PC-9 (cell line): ENCODE measurements at regions not wholly inside any gene's neighbourhood (a gene's known extent, or its start where the extent isn't known, plus 50 kb on each side); places are given as distances from the start of the nearest gene placed in this dataset.

Experiments used
- BruUV-seq: library from RNA; stranded (reverse); fragments of 400-500 nt; replicated peaks from 2 replicates; lab custom pipeline; 2021; lab: Mats Ljungman, UMichigan
- CTCF ChIA-PET: fragments of 300-600 bp; sonication (Branson Sonifier 250); formaldehyde crosslinking; loops from one replicate; lab custom pipeline; 2022; ENCODE audit warnings: antibody characterized with exemption; lab: Charles Lee
- POLR2A ChIA-PET: fragments of 300-600 bp; sonication (Branson Sonifier 250); formaldehyde crosslinking; loops from one replicate; lab custom pipeline; 2022; ENCODE audit warnings: antibody characterized with exemption; ENCODE audit not compliant: unreplicated experiment; lab: Charles Lee
- DNase-seq, 2 experiments: peaks; one replicate each; pipeline versions ENCODE4 v3.0.0 to v3.0.0-alpha.2; 2015 to 2022; ENCODE audit warnings: mixed read lengths in 1 of 2
- H2AFZ ChIP-seq: fragments of 200-600 bp; sonication (generic); 2 replicates; pipeline ENCODE4 v1.8.1; 2017; ENCODE audit warnings: antibody characterized with exemption
- H3F3A ChIP-seq: fragments of 200-600 bp; sonication (generic); 2 replicates; pipeline ENCODE4 v1.8.1; 2017; ENCODE audit warnings: antibody characterized with exemption, mild to moderate bottlenecking, low read depth; ENCODE audit not compliant: insufficient read depth
- H3K27ac ChIP-seq: fragments of 200-600 bp; sonication (generic); 2 replicates; pipeline ENCODE4 v1.6.1; 2016; ENCODE audit warnings: mixed run types
- H3K27me3 ChIP-seq: fragments of 200-600 bp; sonication (generic); 2 replicates; pipeline ENCODE4 v1.6.1; 2016; ENCODE audit warnings: low read depth, mixed run types; ENCODE audit not compliant: insufficient read depth
- H3K36me3 ChIP-seq: fragments of 200-600 bp; sonication (generic); 2 replicates; pipeline ENCODE4 v1.6.1; 2016; ENCODE audit warnings: low read depth, mixed run types
- H3K4me1 ChIP-seq: fragments of 200-600 bp; sonication (generic); replicated peaks from 2 replicates; pipeline ENCODE4 v1.6.1; 2016; ENCODE audit warnings: mixed run types; ENCODE audit not compliant: insufficient read depth
- H3K4me2 ChIP-seq: fragments of 200-600 bp; sonication (generic); 2 replicates; pipeline ENCODE4 v1.6.1; 2017; ENCODE audit warnings: mixed run types
- H3K4me3 ChIP-seq: fragments of 200-600 bp; sonication (generic); 2 replicates; pipeline ENCODE4 v1.6.1; 2016; ENCODE audit warnings: mixed run types
- H3K79me2 ChIP-seq: fragments of 200-600 bp; sonication (generic); 2 replicates; pipeline ENCODE4 v1.6.1; 2017; ENCODE audit warnings: low read depth, mixed run types
- H3K9me2 ChIP-seq: fragments of 200-600 bp; sonication (generic); 2 replicates; pipeline ENCODE4 v1.8.1; 2017; ENCODE audit warnings: mild to moderate bottlenecking; ENCODE audit not compliant: insufficient read depth
- H3K9me3 ChIP-seq: fragments of 200-600 bp; sonication (generic); 2 replicates; pipeline ENCODE4 v1.8.1; 2016; ENCODE audit warnings: low read depth; ENCODE audit not compliant: insufficient read depth
- H4K20me1 ChIP-seq: fragments of 200-600 bp; sonication (generic); 2 replicates; pipeline ENCODE4 v1.8.1; 2017; ENCODE audit not compliant: insufficient read depth
- CTCF ChIP-seq: fragments of 200-600 bp; sonication (generic); conservative IDR thresholded peaks from 2 replicates; pipeline ENCODE4 v1.6.1; 2017; ENCODE audit warnings: mixed run types, antibody characterized with exemption, mild to moderate bottlenecking, moderate library complexity
- EZH2 ChIP-seq: fragments of 200-600 bp; sonication (generic); IDR thresholded peaks from 2 replicates; pipeline ENCODE4 v1.8.0; 2017; ENCODE audit warnings: antibody characterized with exemption, low read depth
- intact Hi-C: fragments of 100-400 bp; cut with micrococcal nuclease; formaldehyde crosslinking; loops from one replicate; pipeline ENCODE4 v1.10.0; 2022; ENCODE audit not compliant: unreplicated experiment

DNA sequence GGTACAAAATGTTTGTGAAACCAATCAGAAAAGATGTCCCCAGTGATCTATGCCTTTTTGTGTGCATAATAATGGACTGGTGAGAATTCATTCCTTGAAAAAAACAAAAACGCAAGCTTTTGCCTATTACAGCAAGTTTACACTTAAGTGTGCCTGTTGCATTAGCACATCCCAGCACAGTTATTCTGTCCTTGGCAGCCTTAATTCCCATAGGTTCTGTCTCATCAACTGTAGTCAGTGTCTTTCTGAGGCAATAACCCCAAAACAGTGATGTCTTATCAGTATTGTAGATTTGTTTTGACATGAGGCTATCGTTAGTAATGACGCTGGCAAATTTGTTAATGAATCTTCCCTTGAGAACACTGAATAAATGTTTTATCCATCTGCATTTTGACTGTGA lies 109.9 kb upstream of the KCTD3 start:
- Histone ChIP-seq H4K20me1 (no peaks in the 10 kb centered on the region), H3K4me2 (no peak overlapping the region), H3K9me2 (no peaks in the 10 kb centered on the region), H3K4me3 (no peak overlapping the region), H3K36me3 (no peaks in the 10 kb centered on the region), H3F3A (no peaks in the 10 kb centered on the region), H2AFZ (no peak overlapping the region), H3K79me2 (no peaks in the 10 kb centered on the region), H3K27ac (no peak overlapping the region), H3K9me3 (no peaks in the 10 kb centered on the region), H3K27me3 (no peaks in the 10 kb centered on the region), H3K4me1 (no peaks in the 10 kb centered on the region)
- ChIA-PET POLR2A (no interaction called here), CTCF (no interaction called here)
- no TSS peak for BruUV-seq
- TF ChIP-seq CTCF (no peak), EZH2 (no peak)
- intact Hi-C loops, result no loop called here
- no peak for DNase-seq

GRCh38 chr1:215458104-215458503 lies 109.0 kb upstream of the KCTD3 start:
- H3K27me3 ChIP-seq, result no peaks in the 10 kb centered on the region
- H4K20me1 ChIP-seq, result no peaks in the 10 kb centered on the region
- H2AFZ ChIP-seq, result no peak overlapping the region
- H3K36me3 ChIP-seq, result no peaks in the 10 kb centered on the region
- no peaks in the 10 kb centered on the region for H3K9me3 ChIP-seq
- no peaks in the 10 kb centered on the region for H3K4me1 ChIP-seq
- DNase-seq, result no peak
- H3K4me3 ChIP-seq, result no peak overlapping the region
- intact Hi-C loops, result no loop called here
- no peaks in the 10 kb centered on the region for H3K9me2 ChIP-seq
- H3K79me2 ChIP-seq, result no peaks in the 10 kb centered on the region
- no peak for TF ChIP-seq EZH2
- no peak overlapping the region for H3K27ac ChIP-seq
- ChIA-PET POLR2A (no interaction called here), CTCF (no interaction called here)
- H3F3A ChIP-seq, result no peaks in the 10 kb centered on the region
- no TSS peak for BruUV-seq
- no peak overlapping the region for H3K4me2 ChIP-seq

DNA sequence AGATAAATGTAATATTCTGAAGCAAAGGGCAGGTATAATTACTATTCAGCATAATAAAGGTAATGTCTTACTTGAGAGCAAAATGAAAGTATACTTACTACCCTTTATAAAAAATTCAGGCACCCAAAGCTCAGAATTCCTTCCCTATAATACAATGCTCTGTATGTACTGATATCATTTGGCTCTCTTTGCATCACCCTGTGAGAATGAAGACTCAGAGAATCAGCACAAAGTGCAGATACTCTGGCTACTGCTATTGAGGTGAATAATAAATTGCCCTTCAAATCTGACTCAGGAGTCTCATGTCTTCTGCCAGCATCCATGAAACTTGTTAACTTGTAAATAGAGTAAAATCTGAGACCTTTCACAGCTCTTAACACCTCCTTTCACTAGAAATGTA lies 108.5 kb upstream of the KCTD3 start:
- no peaks in the 10 kb centered on the region for H3K79me2 ChIP-seq
- no peaks in the 10 kb centered on the region for H3F3A ChIP-seq
- no peaks in the 10 kb centered on the region for H3K4me1 ChIP-seq
- DNase-seq, result no peak
- H2AFZ ChIP-seq, result no peak overlapping the region
- ChIA-PET POLR2A (no interaction called here), CTCF (no interaction called here)
- no peaks in the 10 kb centered on the region for H4K20me1 ChIP-seq
- no peaks in the 10 kb centered on the region for H3K9me3 ChIP-seq
- no peak overlapping the region for H3K4me3 ChIP-seq
- no peaks in the 10 kb centered on the region for H3K36me3 ChIP-seq
- intact Hi-C loops, result no loop called here
- H3K27ac ChIP-seq, result no peak overlapping the region
- TF ChIP-seq EZH2 (no peak), CTCF (no peak)
- no peaks in the 10 kb centered on the region for H3K9me2 ChIP-seq
- no peak overlapping the region for H3K4me2 ChIP-seq
- no peaks in the 10 kb centered on the region for H3K27me3 ChIP-seq
- no TSS peak for BruUV-seq

GRCh38 chr1:215459136-215459535 lies 108.0 kb upstream of the KCTD3 start:
- Histone ChIP-seq H3K4me1 (no peaks in the 10 kb centered on the region), H3K4me2 (no peak overlapping the region), H3K4me3 (no peak overlapping the region), H2AFZ (no peak overlapping the region), H3K9me2 (no peaks in the 10 kb centered on the region), H3K79me2 (no peaks in the 10 kb centered on the region), H3K27ac (no peak overlapping the region), H4K20me1 (no peaks in the 10 kb centered on the region), H3K36me3 (no peaks in the 10 kb centered on the region), H3F3A (no peaks in the 10 kb centered on the region), H3K9me3 (no peaks in the 10 kb centered on the region), H3K27me3 (no peaks in the 10 kb centered on the region)
- POLR2A ChIA-PET, result no interaction called here
- no peak for DNase-seq
- no peak for TF ChIP-seq CTCF
- TF ChIP-seq EZH2, result no peak
- BruUV-seq, result no TSS peak
- CTCF ChIA-PET, result no interaction called here
- intact Hi-C loops, result no loop called here
